ENCODE measurements at regions not wholly inside any gene's neighbourhood (a gene's known extent, or its start where the extent isn't known, plus 50 kb on each side); places are given as distances from the start of the nearest gene placed in this dataset.

DNA sequence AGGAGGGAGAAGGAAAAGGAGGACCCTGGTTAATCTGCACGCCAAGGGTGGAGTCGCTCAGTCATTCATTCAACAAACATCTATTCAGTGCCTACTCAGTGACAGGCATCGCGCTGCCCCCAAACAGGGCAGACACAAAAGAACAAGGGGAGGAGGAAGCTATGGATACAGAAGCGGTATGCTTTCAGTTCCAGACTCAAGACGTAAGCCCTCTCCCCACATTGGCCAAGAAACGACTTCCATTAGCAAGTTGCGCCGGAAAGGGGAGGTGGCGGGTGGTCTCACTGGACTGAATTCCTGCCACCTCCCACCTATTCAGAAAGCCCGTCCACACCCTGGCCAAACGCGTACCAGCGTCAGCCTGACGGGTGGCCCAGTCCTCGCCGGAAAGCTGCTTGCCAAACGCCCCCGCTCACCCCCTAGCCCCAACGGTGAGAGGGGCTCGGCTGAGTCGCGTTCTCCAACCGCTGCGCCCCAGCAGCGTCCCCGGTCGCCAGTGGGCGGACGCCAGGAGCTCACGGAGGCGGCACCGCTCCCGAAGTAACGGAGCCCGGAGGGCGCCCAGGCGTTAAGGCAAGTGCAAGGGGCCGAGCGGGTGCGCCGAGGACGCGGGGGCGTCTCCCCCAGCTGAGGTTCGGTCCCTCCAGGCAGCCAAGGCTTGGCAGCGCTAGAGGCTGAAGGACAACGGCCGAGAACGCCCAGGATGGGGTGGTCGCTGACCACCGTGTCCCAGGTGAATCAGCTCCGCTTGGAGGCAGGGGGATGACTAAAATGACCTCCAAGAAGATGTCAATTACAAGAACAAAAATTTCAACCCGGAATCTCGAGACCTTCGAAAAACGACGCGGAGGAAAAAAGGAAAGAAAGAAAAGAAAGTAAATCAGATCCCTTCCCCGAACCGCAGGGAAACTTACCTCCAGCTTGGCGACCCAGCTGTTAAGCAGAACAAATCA lies 470.7 kb downstream of the SOX9 start:
- H3K36me3 ChIP-seq (ENCODE audit: control insufficient read depth, insufficient read depth, low read length) = no peaks in the 10 kb centered on the region
- H3K27me3 ChIP-seq (ENCODE audit: control insufficient read depth, insufficient read depth, low read length) = no peaks in the 10 kb centered on the region
- no peak for DNase-seq (ENCODE audit: low read depth)
- no peak for TF ChIP-seq CTCF (IDR thresholded peaks at IDR 0.05; ENCODE audit: insufficient read depth, low read length, poor library complexity, severe bottlenecking)
- H3K4me3 ChIP-seq (ENCODE audit: low read depth, low read length) = peak overlapping the region; percentile 75

- Histone ChIP-seq H3K36me3 (ENCODE audit: control insufficient read depth, insufficient read depth, low read length) (no peaks in the 10 kb centered on the region), H3K4me3 (ENCODE audit: low read depth, low read length) (peak overlapping the region; percentile 75), H3K27me3 (ENCODE audit: control insufficient read depth, insufficient read depth, low read length) (no peaks in the 10 kb centered on the region)
- no peak for DNase-seq (ENCODE audit: low read depth)
- no peak for TF ChIP-seq CTCF (IDR thresholded peaks at IDR 0.05; ENCODE audit: insufficient read depth, low read length, poor library complexity, severe bottlenecking)
Measured at GRCh38 chr17:72592242-72592966, 471.6 kb downstream of the SOX9 start.

DNA sequence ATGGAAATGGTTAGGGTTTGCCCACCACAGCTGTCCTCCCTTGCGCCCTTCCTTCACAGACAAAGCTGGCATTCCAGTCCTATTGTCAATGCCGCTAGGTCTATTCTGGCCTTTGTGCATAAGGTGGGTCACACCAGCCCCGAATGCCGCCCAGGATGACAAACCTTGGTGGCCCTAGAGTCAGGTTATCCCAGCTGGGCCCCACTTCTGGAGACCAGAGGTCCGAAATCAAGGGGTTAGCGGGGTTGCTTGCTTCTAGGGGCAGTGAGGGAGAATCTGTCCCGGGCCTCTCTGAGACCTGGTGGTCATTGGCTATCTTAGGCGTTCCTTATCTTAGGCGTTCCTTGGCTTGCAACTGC lies 472.1 kb downstream of the SOX9 start:
- H3K27me3 ChIP-seq (ENCODE audit: control insufficient read depth, insufficient read depth, low read length) = no peaks in the 10 kb centered on the region
- H3K4me3 ChIP-seq (ENCODE audit: low read depth, low read length) = no peak overlapping the region
- no peak for TF ChIP-seq CTCF (IDR thresholded peaks at IDR 0.05; ENCODE audit: insufficient read depth, low read length, poor library complexity, severe bottlenecking)
- H3K36me3 ChIP-seq (ENCODE audit: control insufficient read depth, insufficient read depth, low read length) = no peaks in the 10 kb centered on the region
- no peak for DNase-seq (ENCODE audit: low read depth)

- Histone ChIP-seq H3K27me3 (ENCODE audit: control insufficient read depth, insufficient read depth, low read length) (no peaks in the 10 kb centered on the region), H3K4me3 (ENCODE audit: low read depth, low read length) (no peak overlapping the region), H3K36me3 (ENCODE audit: control insufficient read depth, insufficient read depth, low read length) (no peaks in the 10 kb centered on the region)
- DNase-seq (ENCODE audit: low read depth) = no peak
- no peak for TF ChIP-seq CTCF (IDR thresholded peaks at IDR 0.05; ENCODE audit: insufficient read depth, low read length, poor library complexity, severe bottlenecking)
Measured at GRCh38 chr17:72594248-72594647, 473.4 kb downstream of the SOX9 start.
